ENCODE measurements at regions not wholly inside any gene's neighbourhood (a gene's known extent, or its start where the extent isn't known, plus 50 kb on each side); places are given as distances from the start of the nearest gene placed in this dataset.

GRCh38 chr2:66322506-66323260 is 112.2 kb upstream of the MEIS1 start:
- Histone ChIP-seq H3K27me3 (replicated peaks; ENCODE audit: insufficient read depth, low read depth, low read length, poor library complexity) (no peaks in the 10 kb centered on the region), H3K36me3 (ENCODE audit: insufficient read depth, low read length, poor library complexity, severe bottlenecking) (no peaks in the 10 kb centered on the region), H3K27ac (ENCODE audit: low read depth, low read length, poor library complexity, severe bottlenecking) (no peak overlapping the region), H3K9me3 (ENCODE audit: low read depth, low read length, poor library complexity, severe bottlenecking) (no peaks in the 10 kb centered on the region), H3K4me1 (ENCODE audit: insufficient read depth, low read length, poor library complexity, severe bottlenecking) (peaks cover 31% of the 10 kb centered on the region), H3K4me3 (ENCODE audit: low read depth, low read length, poor library complexity, severe bottlenecking) (no peak overlapping the region)
- ChIA-PET POLR2A (ENCODE audit: low non-redundant PET) (interaction anchor here (0.5 kb wide), 1 partner anchor 29 kb away, joined by 8 read pairs; no protein-coding TSS in a partner anchor), CTCF (no interaction called here)
- no peak for TF ChIP-seq CTCF (conservative IDR thresholded peaks at IDR 0.05; ENCODE audit: low read depth, low read length)
- TF ChIP-seq EZH2 (IDR thresholded peaks at IDR 0.05; ENCODE audit: borderline replicate concordance, low read depth, low read length, poor library complexity, severe bottlenecking), result no peak
- intact Hi-C loops (cut with micrococcal nuclease; ENCODE audit: unreplicated experiment), result no loop called here
- peak; percentile 50 for DNase-seq (ENCODE audit: low spot score)
- BruUV-seq (replicated peaks), result no TSS peak

- Histone ChIP-seq H3K27me3 (replicated peaks; ENCODE audit: insufficient read depth, low read depth, low read length, poor library complexity) (no peaks in the 10 kb centered on the region), H3K4me1 (ENCODE audit: insufficient read depth, low read length, poor library complexity, severe bottlenecking) (peaks cover 35% of the 10 kb centered on the region), H3K4me3 (ENCODE audit: low read depth, low read length, poor library complexity, severe bottlenecking) (no peak overlapping the region), H3K27ac (ENCODE audit: low read depth, low read length, poor library complexity, severe bottlenecking) (peak overlapping the region; percentile 62), H3K9me3 (ENCODE audit: low read depth, low read length, poor library complexity, severe bottlenecking) (no peaks in the 10 kb centered on the region), H3K36me3 (ENCODE audit: insufficient read depth, low read length, poor library complexity, severe bottlenecking) (no peaks in the 10 kb centered on the region)
- DNase-seq (ENCODE audit: low spot score), result peak; percentile 91
- no TSS peak for BruUV-seq (replicated peaks)
- TF ChIP-seq CTCF (conservative IDR thresholded peaks at IDR 0.05; ENCODE audit: low read depth, low read length), result no peak
- TF ChIP-seq EZH2 (IDR thresholded peaks at IDR 0.05; ENCODE audit: borderline replicate concordance, low read depth, low read length, poor library complexity, severe bottlenecking), result no peak
- CTCF ChIA-PET, result no interaction called here
- intact Hi-C loops (cut with micrococcal nuclease; ENCODE audit: unreplicated experiment), result no loop called here
- POLR2A ChIA-PET (ENCODE audit: low non-redundant PET), result no interaction called here
Measured at GRCh38 chr2:66318009-66318561, 116.8 kb upstream of the MEIS1 start.

DNA sequence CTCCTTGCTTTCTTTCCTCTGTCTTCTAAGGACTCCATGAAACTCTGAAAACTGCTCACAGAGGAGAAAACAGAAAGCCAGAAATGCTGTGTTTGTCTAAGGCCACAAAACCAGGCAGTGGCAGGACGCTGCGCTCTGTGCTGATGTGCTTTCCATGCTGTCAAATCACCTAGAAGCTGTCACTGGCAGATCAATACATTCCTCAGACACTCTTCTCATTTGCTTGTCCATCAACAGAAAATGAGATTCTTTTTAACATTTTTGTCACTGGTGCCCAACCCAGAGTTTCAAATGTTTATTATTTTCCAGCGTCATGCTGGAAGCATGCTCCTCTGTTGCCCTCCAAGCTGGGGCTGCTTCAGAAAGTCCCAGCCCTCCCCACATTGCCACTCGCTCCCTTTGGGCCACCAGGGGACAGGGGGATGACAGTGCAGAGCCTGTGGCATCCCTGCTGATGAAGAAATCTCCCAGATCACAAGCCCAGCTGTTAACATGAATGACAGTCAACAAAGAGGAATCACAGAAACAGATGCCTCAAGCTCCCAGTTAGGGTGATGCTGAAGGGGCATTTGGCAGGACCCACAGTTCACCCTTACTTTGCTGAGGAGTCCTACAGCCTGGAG is 117.5 kb upstream of the MEIS1 start:
- BruUV-seq (replicated peaks), result no TSS peak
- Histone ChIP-seq H3K36me3 (ENCODE audit: insufficient read depth, low read length, poor library complexity, severe bottlenecking) (no peaks in the 10 kb centered on the region), H3K4me3 (ENCODE audit: low read depth, low read length, poor library complexity, severe bottlenecking) (no peak overlapping the region), H3K9me3 (ENCODE audit: low read depth, low read length, poor library complexity, severe bottlenecking) (peaks cover 5% of the 10 kb centered on the region), H3K4me1 (ENCODE audit: insufficient read depth, low read length, poor library complexity, severe bottlenecking) (peaks cover 35% of the 10 kb centered on the region), H3K27ac (ENCODE audit: low read depth, low read length, poor library complexity, severe bottlenecking) (peak overlapping the region; percentile 53), H3K27me3 (replicated peaks; ENCODE audit: insufficient read depth, low read depth, low read length, poor library complexity) (no peaks in the 10 kb centered on the region)
- TF ChIP-seq CTCF (conservative IDR thresholded peaks at IDR 0.05; ENCODE audit: low read depth, low read length) (0 out of 2 replicates have a peak, but pooled peaks have one; percentile 11), EZH2 (IDR thresholded peaks at IDR 0.05; ENCODE audit: borderline replicate concordance, low read depth, low read length, poor library complexity, severe bottlenecking) (no peak)
- ChIA-PET CTCF (no interaction called here), POLR2A (ENCODE audit: low non-redundant PET) (no interaction called here)
- intact Hi-C loops (cut with micrococcal nuclease; ENCODE audit: unreplicated experiment), result no loop called here
- DNase-seq (ENCODE audit: low spot score), result peak; percentile 35
